GM12873 (cell line): ENCODE measurements at regions not wholly inside any gene's neighbourhood (a gene's known extent, or its start where the extent isn't known, plus 50 kb on each side); places are given as distances from the start of the nearest gene placed in this dataset.

Experiments
- CTCF ChIP-seq: IDR thresholded peaks from 2 replicates; pipeline ENCODE4 v1.5.1; 2012; ENCODE audit warnings: low read depth, mild to moderate bottlenecking, moderate library complexity, low read length, control low read depth; ENCODE audit not compliant: insufficient read depth; ENCODE audit errors: missing control alignments

- TF ChIP-seq CTCF = no peak
Measured at GRCh38 chr1:182278144-182279054, 113.2 kb downstream of the GLUL start.

- no peak for TF ChIP-seq CTCF
Measured at GRCh38 chr1:182275271-182275670, 116.3 kb downstream of the GLUL start.

GRCh38 chr1:182274618-182275017 is 117.0 kb downstream of the GLUL start:
- TF ChIP-seq CTCF = no peak

- no peak for TF ChIP-seq CTCF
Measured at GRCh38 chr1:182270731-182271130, 120.9 kb downstream of the GLUL start.

GRCh38 chr1:182269097-182269496 is 122.5 kb downstream of the GLUL start:
- no peak for TF ChIP-seq CTCF

GRCh38 chr1:182268669-182269068 is 122.9 kb downstream of the GLUL start:
- no peak for TF ChIP-seq CTCF

GRCh38 chr1:182264185-182264584 is 127.4 kb downstream of the GLUL start:
- TF ChIP-seq CTCF = no peak
